A673 (cell line): ENCODE measurements at regions not wholly inside any gene's neighbourhood (a gene's known extent, or its start where the extent isn't known, plus 50 kb on each side); places are given as distances from the start of the nearest gene placed in this dataset.
"Not testable (repeated sequence)": the region's sequence is repeated elsewhere in the genome, so short reads cannot be mapped to it uniquely, and the experiment has no call there.

Experiments used
- BruUV-seq: library from RNA; stranded (reverse); fragments of 400-500 nt; replicated peaks from 2 replicates; lab custom pipeline; 2021; lab: Mats Ljungman, UMichigan
- CTCF ChIA-PET: fragments of 300-600 bp; sonication (Branson Sonifier 250); formaldehyde crosslinking; loops from one replicate; lab custom pipeline; 2022; ENCODE audit warnings: antibody characterized with exemption; lab: Charles Lee
- POLR2A ChIA-PET: fragments of 300-600 bp; sonication (Branson Sonifier 250); formaldehyde crosslinking; loops from one replicate; lab custom pipeline; 2022; ENCODE audit warnings: antibody characterized with exemption; ENCODE audit not compliant: low non-redundant PET; lab: Charles Lee
- DNase-seq: peaks from one replicate; pipeline ENCODE4 v3.0.0-alpha.2; 2015; ENCODE audit warnings: low spot score
- H3K27ac ChIP-seq: fragments of 200-600 bp; sonication (generic); 2 replicates; pipeline ENCODE4 v1.5.1; 2016; ENCODE audit warnings: mixed run types, low read depth, mild to moderate bottlenecking, mixed read lengths, antibody characterized with exemption, low read length; ENCODE audit not compliant: poor library complexity, severe bottlenecking
- H3K27me3 ChIP-seq: fragments of 200-600 bp; sonication (generic); replicated peaks from 2 replicates; pipeline ENCODE4 v1.6.1; 2017; ENCODE audit warnings: mixed run types, low read depth, mild to moderate bottlenecking, mixed read lengths, antibody characterized with exemption, low read length; ENCODE audit not compliant: insufficient read depth, poor library complexity
- H3K36me3 ChIP-seq: fragments of 200-600 bp; sonication (generic); 2 replicates; pipeline ENCODE4 v1.6.1; 2016; ENCODE audit warnings: mixed run types, mild to moderate bottlenecking, mixed read lengths, antibody characterized with exemption, low read length; ENCODE audit not compliant: insufficient read depth, poor library complexity, severe bottlenecking
- H3K4me1 ChIP-seq: fragments of 200-600 bp; sonication (generic); 2 replicates; pipeline ENCODE4 v1.6.1; 2017; ENCODE audit warnings: mixed run types, mild to moderate bottlenecking, mixed read lengths, antibody characterized with exemption, low read length; ENCODE audit not compliant: insufficient read depth, poor library complexity, severe bottlenecking
- H3K4me3 ChIP-seq: fragments of 200-600 bp; sonication (generic); 2 replicates; pipeline ENCODE4 v1.5.1; 2016; ENCODE audit warnings: low read depth, mixed run types, mild to moderate bottlenecking, mixed read lengths, low read length; ENCODE audit not compliant: poor library complexity, severe bottlenecking
- H3K9me3 ChIP-seq: fragments of 200-600 bp; sonication (generic); 2 replicates; pipeline ENCODE4 v1.6.1; 2016; ENCODE audit warnings: mixed run types, low read depth, mild to moderate bottlenecking, mixed read lengths, antibody characterized with exemption, low read length; ENCODE audit not compliant: poor library complexity, severe bottlenecking
- CTCF ChIP-seq: fragments of 300-800, 200-600 bp; sonication (generic); conservative IDR thresholded peaks from 2 replicates; pipeline ENCODE4 v1.5.1; 2017; ENCODE audit warnings: low read depth, mild to moderate bottlenecking, antibody characterized with exemption, low read length, moderate library complexity, mixed read lengths
- EZH2 ChIP-seq: fragments of 200-600 bp; sonication (generic); IDR thresholded peaks from 2 replicates; pipeline ENCODE4 v1.6.1; 2017; ENCODE audit warnings: borderline replicate concordance, low read depth, mild to moderate bottlenecking, mixed read lengths, antibody characterized with exemption, low read length; ENCODE audit not compliant: poor library complexity, severe bottlenecking
- intact Hi-C: fragments of 100-400 bp; cut with micrococcal nuclease; formaldehyde crosslinking; loops from one replicate; pipeline ENCODE4 v1.10.0; 2022; ENCODE audit not compliant: unreplicated experiment

- TF ChIP-seq EZH2 (no peak), CTCF (no peak)
- CTCF ChIA-PET = no interaction called here
- peaks cover 9% of the 10 kb centered on the region for H3K9me3 ChIP-seq
Observed at GRCh38 chr6:82111818-82112217, 135.7 kb downstream of the IBTK start.

GRCh38 chr6:82111114-82111513 lies 136.4 kb downstream of the IBTK start:
- intact Hi-C loops = no loop called here
- CTCF ChIA-PET = no interaction called here
- H3K27ac ChIP-seq = no peak overlapping the region
- H3K36me3 ChIP-seq = no peaks in the 10 kb centered on the region
- H3K9me3 ChIP-seq = peaks cover 9% of the 10 kb centered on the region
- POLR2A ChIA-PET = no interaction called here
- TF ChIP-seq EZH2 (no peak), CTCF (no peak)
- no peak overlapping the region for H3K4me3 ChIP-seq
- DNase-seq = no peak
- H3K4me1 ChIP-seq = peaks cover 17% of the 10 kb centered on the region
- no TSS peak for BruUV-seq
- H3K27me3 ChIP-seq = no peaks in the 10 kb centered on the region

More at GRCh38 chr6:82111818-82112217, 135.7 kb downstream of the IBTK start:
- POLR2A ChIA-PET = no interaction called here
- Histone ChIP-seq H3K27ac (no peak overlapping the region), H3K27me3 (no peaks in the 10 kb centered on the region), H3K4me1 (peaks cover 17% of the 10 kb centered on the region), H3K4me3 (no peak overlapping the region), H3K36me3 (no peaks in the 10 kb centered on the region)
- intact Hi-C loops = no loop called here
- no TSS peak for BruUV-seq
- no peak for DNase-seq

- POLR2A ChIA-PET, CTCF ChIA-PET, H3K4me3 ChIP-seq, DNase-seq, H3K27ac ChIP-seq, H3K27me3 ChIP-seq, H3K4me1 ChIP-seq, intact Hi-C loops, H3K36me3 ChIP-seq, H3K9me3 ChIP-seq, BruUV-seq: not testable (repeated sequence)
Observed at GRCh38 chr6:82103171-82103570, 144.4 kb downstream of the IBTK start.

- H3K27me3 ChIP-seq, CTCF ChIA-PET, BruUV-seq, H3K4me3 ChIP-seq, POLR2A ChIA-PET, H3K27ac ChIP-seq, H3K36me3 ChIP-seq, intact Hi-C loops, DNase-seq, H3K9me3 ChIP-seq, H3K4me1 ChIP-seq: not testable (repeated sequence)
Observed at GRCh38 chr6:82101374-82102114, 146.0 kb downstream of the IBTK start.

GRCh38 chr6:82100763-82101162 lies 146.8 kb downstream of the IBTK start:
- H3K4me1 ChIP-seq, H3K27me3 ChIP-seq, H3K9me3 ChIP-seq, CTCF ChIA-PET, intact Hi-C loops, POLR2A ChIA-PET, BruUV-seq, DNase-seq, H3K27ac ChIP-seq, H3K4me3 ChIP-seq, H3K36me3 ChIP-seq: not testable (repeated sequence)
